ENCODE measurements at regions not wholly inside any gene's neighbourhood (a gene's known extent, or its start where the extent isn't known, plus 50 kb on each side); places are given as distances from the start of the nearest gene placed in this dataset.

- no peaks in the 10 kb centered on the region for H3K79me2 ChIP-seq (ENCODE audit: insufficient read depth, low read length)
- BruUV-seq (replicated peaks) = no TSS peak
- H3K27ac ChIP-seq (ENCODE audit: low read depth, low read length) = no peak overlapping the region
- H3K36me3 ChIP-seq (ENCODE audit: control insufficient read depth in 1 of 2, insufficient read depth in 2 of 2, low read length in 2 of 2) = no peaks in the 10 kb centered on the region
- no peak for TF ChIP-seq SIN3A (IDR thresholded peaks at IDR 0.05; ENCODE audit: low read depth)
- TF ChIP-seq EGR1 (IDR thresholded peaks at IDR 0.05; ENCODE audit: low read depth) = no peak
- no peak for TF ChIP-seq ZNF274 (IDR thresholded peaks at IDR 0.05; ENCODE audit: low read depth, low read length)
- no peak for TF ChIP-seq EZH2phosphoT487 (IDR thresholded peaks at IDR 0.05; ENCODE audit: borderline replicate concordance)
- TF ChIP-seq YY1 (IDR thresholded peaks at IDR 0.05; ENCODE audit: extremely low read depth, insufficient replicate concordance, low read depth, low read length) = no peak
- no peak for TF ChIP-seq POLR2A (IDR thresholded peaks at IDR 0.05; ENCODE audit: borderline replicate concordance, extremely low read depth, insufficient read depth, insufficient read length)
- no peak for TF ChIP-seq EZH2 (IDR thresholded peaks at IDR 0.05)
- no peak for TF ChIP-seq CTCF (IDR thresholded peaks at IDR 0.05 in 2 of 3, conservative IDR thresholded peaks at IDR 0.05 in 1 of 3; ENCODE audit: borderline replicate concordance in 1 of 3, insufficient read depth in 1 of 3, low read depth in 2 of 3, low read length in 2 of 3)
- no peak for TF ChIP-seq MAX (IDR thresholded peaks at IDR 0.05)
- no peak for TF ChIP-seq ELF1 (IDR thresholded peaks at IDR 0.05; ENCODE audit: borderline replicate concordance, low read depth)
- TF ChIP-seq REST (IDR thresholded peaks at IDR 0.05; ENCODE audit: low read depth) = no peak
- no peak for TF ChIP-seq SRF (IDR thresholded peaks at IDR 0.05; ENCODE audit: low read depth)
- TF ChIP-seq JUND (IDR thresholded peaks at IDR 0.05) = no peak
- TF ChIP-seq CEBPB (IDR thresholded peaks at IDR 0.05; ENCODE audit: low read depth) = no peak
- no peak for TF ChIP-seq SP1 (IDR thresholded peaks at IDR 0.05; ENCODE audit: low read depth)
- TF ChIP-seq ATF3 (IDR thresholded peaks at IDR 0.05) = no peak
- TF ChIP-seq TCF7L2 (IDR thresholded peaks at IDR 0.05; ENCODE audit: borderline replicate concordance, extremely low read depth, insufficient read depth, insufficient read length) = no peak
- no peak for TF ChIP-seq ZFX (IDR thresholded peaks at IDR 0.05)
- no peak overlapping the region for H3K4me3 ChIP-seq (replicated peaks in 1 of 2; ENCODE audit: low read depth in 1 of 2, low read length in 2 of 2)
- no peak for ATAC-seq
- ChIA-PET RAD21 (ENCODE audit: low non-redundant PET in 1 of 2, low total read pairs in 2 of 2, uncharacterized antibody in 2 of 2, unreplicated experiment in 2 of 2) (no interaction called here), POLR2A (interaction anchor here (1.3 kb wide), 1 partner anchor 14 kb away, joined by 3 read pairs; no protein-coding TSS in a partner anchor), CTCF (interaction anchor here (1.9 kb wide), 1 partner anchor 11 kb away, joined by 6 read pairs; no protein-coding TSS in a partner anchor)
- no peaks in the 10 kb centered on the region for H3K9me2 ChIP-seq (ENCODE audit: insufficient read depth)
- H3K9ac ChIP-seq (ENCODE audit: low read length) = no peak overlapping the region
- H2AFZ ChIP-seq (ENCODE audit: low read depth, low read length, poor library complexity, severe bottlenecking) = no peak overlapping the region
- no peaks in the 10 kb centered on the region for H4K20me1 ChIP-seq (ENCODE audit: insufficient read depth)
- intact Hi-C loops (cut with micrococcal nuclease) = loop anchor here (2.0 kb wide), 1 partner anchor 222 kb away; no protein-coding TSS in a partner anchor
- no peaks in the 10 kb centered on the region; the same call in 1 of the 2 replicates for H3K27me3 ChIP-seq (ENCODE audit: insufficient read depth, low read length)
- DNase-seq (ENCODE audit: low read depth, low spot score) = peak; percentile 22
- H3K4me1 ChIP-seq (ENCODE audit: control insufficient read depth in 1 of 2, insufficient read depth in 2 of 2, low read length in 2 of 2) = peaks cover 6 to 16% of the 10 kb centered on the region in 2 experiments; a peak in 3 of 4 replicates
- H3K4me2 ChIP-seq (ENCODE audit: low read length) = 0 out of 2 replicates have a peak overlapping the region, but pooled peaks have one; percentile 13
- H3K9me3 ChIP-seq (ENCODE audit: control insufficient read depth in 1 of 2, insufficient read depth in 1 of 2, low read depth in 1 of 2, low read length in 2 of 2) = no peaks in the 10 kb centered on the region
These were observed 85.3 kb upstream of the FOXP4 start for GRCh38 chr6:41460742-41461336.

Measured in HCT116 (cell line).